SJCRH30 (cell line): ENCODE measurements at regions not wholly inside any gene's neighbourhood (a gene's known extent, or its start where the extent isn't known, plus 50 kb on each side); places are given as distances from the start of the nearest gene placed in this dataset.

ENCODE experiments used
- DNase-seq, 2 experiments: peaks; one replicate each; pipeline ENCODE4 v3.0.0-alpha.2; 2015 to 2020
- H3K27ac ChIP-seq: fragments of 250-450 bp; sonication (Bioruptor Pico); 2 replicates; pipeline ENCODE4 v1.5.1; 2020; ENCODE audit warnings: mild to moderate bottlenecking, moderate library complexity
- H3K27me3 ChIP-seq: fragments of 250-450 bp; sonication (Bioruptor Pico); 2 replicates; pipeline ENCODE4 v1.5.1; 2020; ENCODE audit warnings: mild to moderate bottlenecking, moderate library complexity
- H3K36me3 ChIP-seq: fragments of 250-450 bp; sonication (Bioruptor Pico); 2 replicates; pipeline ENCODE4 v1.5.1; 2020; ENCODE audit warnings: mild to moderate bottlenecking, moderate library complexity
- H3K4me1 ChIP-seq: fragments of 250-450 bp; sonication (Bioruptor Pico); 2 replicates; pipeline ENCODE4 v1.5.1; 2020; ENCODE audit warnings: mild to moderate bottlenecking, moderate library complexity
- H3K4me3 ChIP-seq: fragments of 250-450 bp; sonication (Bioruptor Pico); 2 replicates; pipeline ENCODE4 v1.5.1; 2020; ENCODE audit warnings: mild to moderate bottlenecking, moderate library complexity
- H3K9me3 ChIP-seq: fragments of 250-450 bp; sonication (Bioruptor Pico); replicated peaks from 2 replicates; pipeline ENCODE4 v1.5.1; 2020; ENCODE audit warnings: mild to moderate bottlenecking, moderate library complexity

GRCh38 chr15:46386356-46386755 lies 751.5 kb downstream of the SQOR start:
- H3K27me3 ChIP-seq: no peaks in the 10 kb centered on the region
- H3K9me3 ChIP-seq: no peaks in the 10 kb centered on the region
- no peak overlapping the region for H3K27ac ChIP-seq
- no peak for DNase-seq
- H3K36me3 ChIP-seq: no peaks in the 10 kb centered on the region
- H3K4me3 ChIP-seq: no peak overlapping the region
- H3K4me1 ChIP-seq: no peaks in the 10 kb centered on the region

DNA sequence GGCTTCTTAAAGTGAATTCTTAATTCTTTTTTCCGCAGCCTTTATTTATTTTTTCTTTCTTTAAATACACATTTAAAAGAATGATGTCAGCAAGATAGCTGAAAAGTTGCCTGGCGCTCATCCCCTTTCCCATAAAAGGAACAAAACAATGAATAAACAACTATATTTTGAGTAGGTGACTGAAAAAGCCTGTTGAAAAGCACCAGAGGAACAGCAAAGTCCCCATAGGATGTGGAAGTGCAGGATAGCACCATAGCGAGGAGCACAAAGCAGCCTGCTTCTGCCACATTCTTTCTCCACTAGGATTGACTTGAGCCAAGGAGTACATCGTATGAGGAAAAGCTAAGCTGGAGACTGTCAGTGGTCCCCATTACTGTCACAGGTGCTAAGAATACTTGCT lies 754.9 kb downstream of the SQOR start:
- Histone ChIP-seq H3K36me3 (no peaks in the 10 kb centered on the region), H3K9me3 (no peaks in the 10 kb centered on the region), H3K4me3 (no peak overlapping the region), H3K4me1 (no peaks in the 10 kb centered on the region), H3K27ac (no peak overlapping the region), H3K27me3 (0 out of 2 replicates have a peak, but pooled peaks cover 3% of the 10 kb centered on the region)
- DNase-seq: no peak

DNA sequence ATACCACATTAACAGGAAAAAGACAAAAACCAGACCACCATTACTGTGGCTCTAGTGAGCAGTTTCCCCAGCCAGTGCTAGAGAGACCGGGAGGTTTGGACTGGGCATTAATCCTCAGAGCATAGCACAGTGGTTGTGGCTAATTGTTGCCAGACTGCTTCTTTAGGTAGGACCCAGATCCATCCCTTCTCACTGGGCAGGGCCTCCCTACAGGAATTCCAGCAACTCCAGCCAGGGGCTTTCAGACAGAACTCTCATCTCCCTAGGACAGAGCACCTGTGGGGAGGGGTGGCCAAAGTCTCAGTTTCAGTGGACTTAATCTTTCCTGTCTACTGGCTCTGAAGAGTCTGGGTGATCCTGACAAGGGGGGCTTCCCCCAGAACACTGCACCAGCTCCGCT lies 759.6 kb downstream of the SQOR start:
- Histone ChIP-seq H3K9me3 (no peaks in the 10 kb centered on the region), H3K27ac (no peak overlapping the region), H3K4me3 (no peak overlapping the region), H3K36me3 (no peaks in the 10 kb centered on the region), H3K27me3 (0 out of 2 replicates have a peak, but pooled peaks cover 3% of the 10 kb centered on the region), H3K4me1 (no peaks in the 10 kb centered on the region)
- no peak for DNase-seq

- DNase-seq: no peak
- Histone ChIP-seq H3K9me3 (no peaks in the 10 kb centered on the region), H3K4me1 (no peaks in the 10 kb centered on the region), H3K36me3 (no peaks in the 10 kb centered on the region), H3K27me3 (no peaks in the 10 kb centered on the region; the same call in 1 of the 2 replicates), H3K4me3 (no peak overlapping the region), H3K27ac (no peak overlapping the region)
These were observed 773.5 kb downstream of the SQOR start for GRCh38 chr15:46408312-46408711.

GRCh38 chr15:46409841-46410301 lies 775.0 kb downstream of the SQOR start:
- H3K9me3 ChIP-seq: no peaks in the 10 kb centered on the region
- H3K27ac ChIP-seq: no peak overlapping the region
- no peaks in the 10 kb centered on the region; the same call in 1 of the 2 replicates for H3K27me3 ChIP-seq
- H3K36me3 ChIP-seq: no peaks in the 10 kb centered on the region
- H3K4me1 ChIP-seq: no peaks in the 10 kb centered on the region
- no peak overlapping the region for H3K4me3 ChIP-seq
- no peak for DNase-seq

GRCh38 chr15:46410705-46411104 lies 775.9 kb downstream of the SQOR start:
- Histone ChIP-seq H3K27me3 (no peaks in the 10 kb centered on the region; the same call in 1 of the 2 replicates), H3K27ac (no peak overlapping the region), H3K4me3 (no peak overlapping the region), H3K9me3 (no peaks in the 10 kb centered on the region), H3K36me3 (no peaks in the 10 kb centered on the region), H3K4me1 (no peaks in the 10 kb centered on the region)
- no peak for DNase-seq

DNA sequence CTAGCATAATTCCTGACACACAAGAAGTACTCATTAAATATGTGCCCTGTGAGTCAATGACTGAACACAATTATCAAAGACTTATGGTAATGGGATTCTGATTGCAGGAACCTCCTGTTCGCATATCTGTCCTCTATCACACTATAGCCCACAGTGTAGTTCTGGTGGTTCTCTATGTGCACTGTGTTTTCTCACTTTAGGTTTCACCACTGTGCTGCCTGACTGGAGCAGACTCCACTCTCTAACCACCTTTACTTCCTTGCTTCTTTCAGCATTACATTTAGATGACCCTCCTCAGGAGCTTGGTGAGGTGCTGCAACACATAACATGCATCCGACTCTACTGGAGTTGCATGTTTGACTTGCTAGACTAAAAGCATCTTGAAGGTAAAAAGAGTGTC lies 777.1 kb downstream of the SQOR start:
- Histone ChIP-seq H3K36me3 (no peaks in the 10 kb centered on the region), H3K4me1 (no peaks in the 10 kb centered on the region), H3K27me3 (no peaks in the 10 kb centered on the region; the same call in 1 of the 2 replicates), H3K9me3 (no peaks in the 10 kb centered on the region), H3K4me3 (no peak overlapping the region), H3K27ac (no peak overlapping the region)
- DNase-seq: no peak

DNA sequence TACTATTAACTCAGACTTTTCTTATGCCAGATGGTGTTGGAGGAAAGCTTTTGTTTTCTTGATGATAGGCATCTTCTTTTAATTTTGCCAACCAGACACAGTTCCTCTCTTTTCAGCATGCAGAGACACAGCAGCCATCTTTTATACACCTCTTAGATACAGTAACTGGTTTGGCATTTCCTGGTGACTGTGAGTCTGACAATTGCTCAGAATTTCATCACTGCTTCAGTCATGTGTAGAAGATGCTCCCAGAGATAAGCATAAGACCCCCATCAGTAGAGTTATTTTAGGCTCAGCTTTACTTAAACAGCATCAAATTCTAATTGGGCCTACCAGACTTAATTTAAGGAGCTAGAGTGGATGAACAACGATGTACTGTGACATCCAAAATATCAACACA lies 779.0 kb downstream of the SQOR start:
- H3K27me3 ChIP-seq: no peaks in the 10 kb centered on the region; the same call in 1 of the 2 replicates
- no peak overlapping the region for H3K27ac ChIP-seq
- no peaks in the 10 kb centered on the region for H3K9me3 ChIP-seq
- no peaks in the 10 kb centered on the region for H3K36me3 ChIP-seq
- H3K4me1 ChIP-seq: no peaks in the 10 kb centered on the region
- no peak for DNase-seq
- no peak overlapping the region for H3K4me3 ChIP-seq

GRCh38 chr15:46416544-46416943 lies 781.7 kb downstream of the SQOR start:
- H3K27ac ChIP-seq: no peak overlapping the region
- no peaks in the 10 kb centered on the region; the same call in 1 of the 2 replicates for H3K27me3 ChIP-seq
- no peaks in the 10 kb centered on the region for H3K4me1 ChIP-seq
- peak in 1 of 2 experiments; percentile 32 for DNase-seq
- H3K4me3 ChIP-seq: no peak overlapping the region
- no peaks in the 10 kb centered on the region for H3K9me3 ChIP-seq
- no peaks in the 10 kb centered on the region for H3K36me3 ChIP-seq

- no peak overlapping the region for H3K27ac ChIP-seq
- no peaks in the 10 kb centered on the region for H3K9me3 ChIP-seq
- H3K27me3 ChIP-seq: no peaks in the 10 kb centered on the region; the same call in 1 of the 2 replicates
- H3K4me1 ChIP-seq: no peaks in the 10 kb centered on the region
- H3K4me3 ChIP-seq: no peak overlapping the region
- no peak for DNase-seq
- H3K36me3 ChIP-seq: no peaks in the 10 kb centered on the region
These were observed 786.2 kb downstream of the SQOR start for GRCh38 chr15:46420990-46421389.

GRCh38 chr15:46441294-46442062 lies 806.6 kb downstream of the SQOR start:
- H3K27me3 ChIP-seq: no peaks in the 10 kb centered on the region
- H3K9me3 ChIP-seq: no peaks in the 10 kb centered on the region
- H3K27ac ChIP-seq: no peak overlapping the region
- H3K4me1 ChIP-seq: no peaks in the 10 kb centered on the region
- H3K4me3 ChIP-seq: no peak overlapping the region
- DNase-seq: no peak
- H3K36me3 ChIP-seq: no peaks in the 10 kb centered on the region

GRCh38 chr15:46442184-46442583 lies 807.4 kb downstream of the SQOR start:
- Histone ChIP-seq H3K4me1 (no peaks in the 10 kb centered on the region), H3K36me3 (no peaks in the 10 kb centered on the region), H3K9me3 (no peaks in the 10 kb centered on the region), H3K27me3 (no peaks in the 10 kb centered on the region), H3K4me3 (no peak overlapping the region), H3K27ac (no peak overlapping the region)
- peak in 1 of 2 experiments; percentile 9 for DNase-seq

- Histone ChIP-seq H3K4me1 (no peaks in the 10 kb centered on the region), H3K36me3 (no peaks in the 10 kb centered on the region), H3K4me3 (no peak overlapping the region), H3K27ac (no peak overlapping the region), H3K9me3 (no peaks in the 10 kb centered on the region), H3K27me3 (no peaks in the 10 kb centered on the region)
- no peak for DNase-seq
These were observed 808.2 kb downstream of the SQOR start for GRCh38 chr15:46442901-46443590.

DNA sequence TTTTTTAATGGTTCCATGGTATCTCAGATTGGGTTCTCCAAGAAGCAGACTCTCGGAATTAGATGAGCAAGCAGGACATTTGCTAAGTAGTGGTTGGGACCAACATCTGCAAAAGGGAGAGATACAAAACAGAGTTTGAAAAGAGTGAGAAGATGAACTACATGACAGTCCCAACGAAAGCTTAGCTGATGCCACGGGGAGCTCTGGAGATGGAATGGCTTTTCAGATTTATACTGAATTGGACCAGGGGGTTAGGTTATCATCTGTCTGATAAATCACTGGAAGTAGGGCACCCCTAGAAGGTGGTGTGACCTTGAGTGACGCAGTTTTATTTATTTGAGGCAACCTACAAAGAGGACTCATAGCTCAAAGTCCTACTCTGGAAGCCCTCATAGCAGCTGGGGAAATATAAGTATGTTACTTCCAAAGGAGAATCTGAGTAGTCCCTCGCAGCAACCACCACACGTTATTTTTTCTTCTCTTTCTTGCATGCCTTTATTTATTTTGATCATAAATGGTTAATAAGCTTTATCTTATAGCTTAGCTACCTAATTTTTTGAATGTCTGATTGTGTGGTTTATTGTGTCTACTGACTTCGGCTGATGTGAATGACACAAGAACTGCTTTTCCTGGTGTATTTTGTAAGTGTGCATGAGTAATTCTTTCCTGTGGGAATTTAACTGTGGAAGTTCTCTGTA lies 815.4 kb downstream of the SQOR start:
- DNase-seq: no peak
- H3K9me3 ChIP-seq: no peaks in the 10 kb centered on the region
- H3K27ac ChIP-seq: no peak overlapping the region
- no peaks in the 10 kb centered on the region for H3K27me3 ChIP-seq
- no peaks in the 10 kb centered on the region for H3K36me3 ChIP-seq
- no peaks in the 10 kb centered on the region for H3K4me1 ChIP-seq
- no peak overlapping the region for H3K4me3 ChIP-seq

DNA sequence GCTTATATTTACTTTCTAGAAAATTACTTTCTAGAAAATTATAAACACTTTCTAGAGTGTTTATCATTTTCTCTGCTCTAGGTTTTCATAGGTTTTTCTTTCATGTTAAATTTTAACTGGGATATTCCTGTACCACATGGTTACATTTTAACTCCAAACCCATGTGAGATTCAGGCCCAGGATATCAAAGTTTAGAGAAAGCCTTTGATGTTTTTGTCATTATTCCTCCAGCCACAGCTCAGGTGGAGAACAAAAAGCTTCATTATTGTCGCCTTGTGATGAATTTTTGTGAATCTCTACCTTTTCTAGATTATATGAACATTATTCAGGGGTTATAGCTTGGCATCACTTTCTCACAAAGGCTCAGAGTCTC lies 816.0 kb downstream of the SQOR start:
- no peaks in the 10 kb centered on the region for H3K27me3 ChIP-seq
- H3K27ac ChIP-seq: no peak overlapping the region
- H3K4me3 ChIP-seq: no peak overlapping the region
- no peak for DNase-seq
- no peaks in the 10 kb centered on the region for H3K4me1 ChIP-seq
- H3K9me3 ChIP-seq: no peaks in the 10 kb centered on the region
- H3K36me3 ChIP-seq: no peaks in the 10 kb centered on the region
